Sigmoid colon (tissue), 6 donors: ENCODE measurements at regions not wholly inside any gene's neighbourhood (a gene's known extent, or its start where the extent isn't known, plus 50 kb on each side); places are given as distances from the start of the nearest gene placed in this dataset.

Experiments
- DNase-seq: peaks from one replicate; pipeline ENCODE4 v3.0.0-alpha.2; 2019
- H3K27ac ChIP-seq, 4 donors: fragments of 200-600 bp; sonication (generic); one replicate each; pipeline ENCODE4 v1.5.1; 2016 to 2019; ENCODE audit warnings: mild to moderate bottlenecking in 1 of 4
- H3K27me3 ChIP-seq, 3 donors: fragments of 200-600 bp; sonication (generic); one replicate each; pipeline ENCODE4 v1.5.1; 2019; ENCODE audit warnings: mild to moderate bottlenecking in 1 of 3
- H3K36me3 ChIP-seq, 4 donors: fragments of 200-600 bp; sonication (generic); one replicate each; pipeline ENCODE4 v1.5.1; 2016 to 2019
- H3K4me1 ChIP-seq, 4 donors: fragments of 200-600 bp; sonication (generic); one replicate each; pipeline ENCODE4 v1.5.1; 2017 to 2019
- H3K4me3 ChIP-seq, 4 donors: fragments of 200-600 bp; sonication (generic); one replicate each; pipeline ENCODE4 v1.5.1; 2017 to 2019; ENCODE audit warnings: mild to moderate bottlenecking in 2 of 4, moderate library complexity in 1 of 4
- H3K9me3 ChIP-seq, 4 donors: fragments of 200-600 bp in 3 of 4; sonication (generic) in 3 of 4; one replicate each; pipeline versions ENCODE4 v1.5.1 to v1.6.1; 2013 to 2019
- CTCF ChIP-seq, 4 experiments: fragments of 450-650 bp in 3 of 4; fragments of 200-600 bp in 1 of 4; IDR thresholded peaks; one replicate each; pipeline ENCODE4 v1.5.1; 2016 to 2019; ENCODE audit warnings: antibody characterized with exemption in 4 of 4, mild to moderate bottlenecking in 3 of 4, moderate library complexity in 2 of 4
- EP300 ChIP-seq, 4 donors: sonication (generic); formaldehyde crosslinking; IDR thresholded peaks; one replicate each; pipeline ENCODE4 v1.6.1; 2017; ENCODE audit warnings: antibody characterized with exemption in 4 of 4
- POLR2A ChIP-seq, 2 donors: fragments of 450-650 bp; IDR thresholded peaks; one replicate each; pipeline ENCODE4 v1.6.1; 2016; ENCODE audit warnings: antibody characterized with exemption in 2 of 2, mild to moderate bottlenecking in 2 of 2, moderate library complexity in 2 of 2
- POLR2AphosphoS5 ChIP-seq, 4 donors: sonication (generic); formaldehyde crosslinking; IDR thresholded peaks; one replicate each; pipeline ENCODE4 v1.6.1; 2017; ENCODE audit warnings: antibody characterized with exemption in 4 of 4
- WGBS, 2 donors: extraction: QIAGEN DNeasy Blood & Tissue Kit; methylation state at CpG; one replicate each; pipeline ENCODE4 v1.1.7; 2013; 5-methylcytosine and 5-hydroxymethylcytosine counted together
- intact Hi-C: fragments of 100-400 bp; cut with DNase I; formaldehyde crosslinking; loops from one replicate; pipeline ENCODE4 v1.15.1; 2023
- donor health status: healthy with polysubstance abuse.
- donor health status: healthy.

- Histone ChIP-seq H3K36me3 (no peaks in the 10 kb centered on the region), H3K9me3 (no peaks in the 10 kb centered on the region), H3K4me1 (no peaks in the 10 kb centered on the region), H3K27ac (no peak overlapping the region), H3K4me3 (no peak overlapping the region), H3K27me3 (no peaks in the 10 kb centered on the region)
- TF ChIP-seq POLR2A (IDR thresholded peaks at IDR 0.05) (no peak), POLR2AphosphoS5 (IDR thresholded peaks at IDR 0.05) (no peak), EP300 (IDR thresholded peaks at IDR 0.05) (no peak), CTCF (IDR thresholded peaks at IDR 0.05) (no peak)
- intact Hi-C loops: no loop called here
- WGBS, 2 donors: 88% methylated on average over 1 of the region's 1 CpG
- DNase-seq: no peak
Observed at GRCh38 chr13:73429701-73430100, 370.9 kb downstream of the KLF5 start.

GRCh38 chr13:73428706-73429105 lies 369.9 kb downstream of the KLF5 start:
- TF ChIP-seq POLR2AphosphoS5 (IDR thresholded peaks at IDR 0.05): no peak
- no peak for TF ChIP-seq EP300 (IDR thresholded peaks at IDR 0.05)
- TF ChIP-seq POLR2A (IDR thresholded peaks at IDR 0.05): no peak
- no peak for TF ChIP-seq CTCF (IDR thresholded peaks at IDR 0.05)
- H3K9me3 ChIP-seq: no peaks in the 10 kb centered on the region
- no peaks in the 10 kb centered on the region for H3K4me1 ChIP-seq
- intact Hi-C loops: no loop called here
- DNase-seq: no peak
- no peak overlapping the region for H3K27ac ChIP-seq
- WGBS, 2 donors: 67 to 93% methylated on average over 1 of the region's 1 CpG
- no peak overlapping the region for H3K4me3 ChIP-seq
- H3K27me3 ChIP-seq: no peaks in the 10 kb centered on the region
- H3K36me3 ChIP-seq: no peaks in the 10 kb centered on the region

GRCh38 chr13:73428137-73428536 lies 369.3 kb downstream of the KLF5 start:
- Histone ChIP-seq H3K27ac (no peak overlapping the region), H3K27me3 (no peaks in the 10 kb centered on the region), H3K9me3 (no peaks in the 10 kb centered on the region), H3K4me3 (no peak overlapping the region), H3K4me1 (no peaks in the 10 kb centered on the region), H3K36me3 (no peaks in the 10 kb centered on the region)
- TF ChIP-seq EP300 (IDR thresholded peaks at IDR 0.05) (no peak), POLR2A (IDR thresholded peaks at IDR 0.05) (no peak), CTCF (IDR thresholded peaks at IDR 0.05) (no peak), POLR2AphosphoS5 (IDR thresholded peaks at IDR 0.05) (no peak)
- no peak for DNase-seq
- WGBS, 2 donors: 16 to 54% methylated on average over 3 of the region's 3 CpGs
- intact Hi-C loops: no loop called here

GRCh38 chr13:73422973-73423372 lies 364.2 kb downstream of the KLF5 start:
- Histone ChIP-seq H3K4me3 (no peak overlapping the region), H3K27ac (no peak overlapping the region), H3K4me1 (no peaks in the 10 kb centered on the region), H3K27me3 (no peaks in the 10 kb centered on the region), H3K36me3 (no peaks in the 10 kb centered on the region), H3K9me3 (no peaks in the 10 kb centered on the region)
- intact Hi-C loops: no loop called here
- DNase-seq: no peak
- WGBS, 2 donors: 34 to 88% methylated on average over 2 of the region's 2 CpGs
- no peak for TF ChIP-seq CTCF (IDR thresholded peaks at IDR 0.05)
- no peak for TF ChIP-seq POLR2A (IDR thresholded peaks at IDR 0.05)

- Histone ChIP-seq H3K4me1 (no peaks in the 10 kb centered on the region), H3K36me3 (no peaks in the 10 kb centered on the region), H3K4me3 (no peak overlapping the region), H3K27ac (no peak overlapping the region), H3K27me3 (no peaks in the 10 kb centered on the region), H3K9me3 (no peaks in the 10 kb centered on the region)
- 26 to 74% methylated on average over 7 of the region's 7 CpGs for WGBS, 2 donors
- intact Hi-C loops: no loop called here
- DNase-seq: no peak
- TF ChIP-seq POLR2AphosphoS5 (IDR thresholded peaks at IDR 0.05) (no peak), EP300 (IDR thresholded peaks at IDR 0.05) (no peak), POLR2A (IDR thresholded peaks at IDR 0.05) (no peak), CTCF (IDR thresholded peaks at IDR 0.05) (no peak)
Observed at GRCh38 chr13:73421310-73421912, 362.6 kb downstream of the KLF5 start.
